ENCODE measurements at regions not wholly inside any gene's neighbourhood (a gene's known extent, or its start where the extent isn't known, plus 50 kb on each side); places are given as distances from the start of the nearest gene placed in this dataset.
A peak's percentile ranks its signal among the peaks of the same experiment; 100 is the strongest.

DNA sequence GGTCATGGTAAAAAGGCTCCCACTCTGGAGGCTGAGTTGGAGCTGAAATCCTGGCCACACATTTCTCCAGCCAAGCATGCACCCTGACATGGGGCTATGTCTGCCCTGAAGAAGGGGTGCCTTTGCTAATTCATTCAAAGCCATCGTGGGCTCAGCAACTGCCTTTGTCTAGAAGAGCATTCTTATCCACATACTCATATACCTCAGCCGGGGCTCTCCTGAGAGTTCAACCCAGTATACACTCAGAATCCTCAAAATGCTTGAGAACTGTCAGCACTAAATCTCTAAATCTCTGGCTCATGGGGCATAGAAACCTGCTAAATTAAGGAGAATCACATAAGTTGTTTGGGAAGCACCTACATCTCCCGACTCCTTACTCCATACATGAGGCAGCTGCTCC lies 89.3 kb downstream of the MRPL32 start:
- H3K4me3 ChIP-seq (replicated peaks; ENCODE audit: low read depth, low read length): no peak overlapping the region
- no peak for DNase-seq (ENCODE audit: extremely low read depth, low read depth)
- no peak for TF ChIP-seq CTCF (IDR thresholded peaks at IDR 0.05; ENCODE audit: low read depth, low read length, missing control alignments)

- TF ChIP-seq CTCF (IDR thresholded peaks at IDR 0.05; ENCODE audit: low read depth, low read length, missing control alignments): no peak
- no peak overlapping the region for H3K4me3 ChIP-seq (replicated peaks; ENCODE audit: low read depth, low read length)
- DNase-seq (ENCODE audit: extremely low read depth, low read depth): no peak
These were observed 89.8 kb downstream of the MRPL32 start for GRCh38 chr7:43022008-43022407.

GRCh38 chr7:43033369-43033768 lies 79.1 kb upstream of the HECW1 start:
- no peak for TF ChIP-seq CTCF (IDR thresholded peaks at IDR 0.05; ENCODE audit: low read depth, low read length, missing control alignments)
- no peak overlapping the region for H3K4me3 ChIP-seq (replicated peaks; ENCODE audit: low read depth, low read length)
- DNase-seq (ENCODE audit: extremely low read depth, low read depth): no peak

GRCh38 chr7:43034535-43035002 lies 77.9 kb upstream of the HECW1 start:
- DNase-seq (ENCODE audit: extremely low read depth, low read depth): no peak
- no peak for TF ChIP-seq CTCF (IDR thresholded peaks at IDR 0.05; ENCODE audit: low read depth, low read length, missing control alignments)
- H3K4me3 ChIP-seq (replicated peaks; ENCODE audit: low read depth, low read length): no peak overlapping the region

DNA sequence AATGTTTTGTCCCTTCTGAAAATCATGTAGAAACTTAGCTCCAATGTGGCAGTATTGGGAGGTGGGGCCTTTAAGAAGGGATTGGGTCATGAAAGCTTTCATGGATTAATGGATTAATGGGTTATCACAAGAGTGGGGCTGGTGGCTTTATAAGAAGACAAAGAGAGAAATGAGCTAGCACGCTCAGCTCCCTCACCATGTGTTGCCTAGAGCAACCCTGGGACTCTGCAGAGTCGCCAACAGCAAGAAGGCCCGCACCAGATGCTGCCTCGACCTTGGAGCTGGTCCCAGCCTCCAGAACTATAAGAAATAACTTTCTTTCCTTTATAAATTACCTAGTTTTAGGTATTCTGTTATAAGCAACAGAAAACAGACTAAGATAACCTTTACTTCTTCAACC lies 74.9 kb upstream of the HECW1 start:
- no peak overlapping the region for H3K4me3 ChIP-seq (replicated peaks; ENCODE audit: low read depth, low read length)
- no peak for TF ChIP-seq CTCF (IDR thresholded peaks at IDR 0.05; ENCODE audit: low read depth, low read length, missing control alignments)
- no peak for DNase-seq (ENCODE audit: extremely low read depth, low read depth)

DNA sequence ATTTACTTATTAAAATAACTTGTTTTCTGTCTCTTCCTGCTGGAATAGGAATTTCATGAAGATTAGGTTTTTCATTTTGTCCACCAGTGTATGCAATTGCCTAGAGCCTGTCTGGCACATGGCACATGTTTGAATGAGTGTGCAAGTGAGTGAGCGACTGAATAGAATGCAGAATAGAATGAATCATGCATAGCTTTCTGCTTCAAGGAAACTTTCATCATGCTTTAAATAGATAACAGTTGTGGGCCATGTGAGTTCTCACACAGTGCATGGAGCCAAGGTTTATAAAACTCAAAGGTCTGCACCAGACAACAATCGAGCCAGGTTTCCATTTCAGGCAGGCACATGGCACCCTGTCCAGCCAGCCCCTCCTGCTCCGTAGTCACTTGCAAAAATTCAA lies 74.2 kb upstream of the HECW1 start:
- DNase-seq (ENCODE audit: extremely low read depth, low read depth): peak; percentile 75
- no peak for TF ChIP-seq CTCF (IDR thresholded peaks at IDR 0.05; ENCODE audit: low read depth, low read length, missing control alignments)
- H3K4me3 ChIP-seq (replicated peaks; ENCODE audit: low read depth, low read length): no peak overlapping the region

DNA sequence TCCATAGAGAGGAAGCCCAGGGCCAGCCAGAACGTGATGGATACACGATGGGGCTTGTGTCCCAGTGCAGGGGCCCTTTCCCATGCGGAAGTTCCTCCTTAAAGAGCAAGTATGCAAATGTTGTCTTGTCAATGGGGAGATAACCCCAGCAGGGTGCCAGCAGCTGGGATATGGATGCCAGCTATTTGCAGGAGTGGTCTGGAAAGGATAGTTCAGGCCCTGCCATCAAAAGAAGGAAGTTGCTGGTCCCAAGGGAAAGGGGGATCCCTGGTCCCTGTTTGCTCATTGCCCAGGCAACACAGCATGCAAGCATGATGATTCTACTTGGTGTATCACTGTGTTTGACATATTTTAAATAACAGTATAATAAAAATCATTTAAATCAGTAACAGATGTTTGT lies 73.1 kb upstream of the HECW1 start:
- TF ChIP-seq CTCF (IDR thresholded peaks at IDR 0.05; ENCODE audit: low read depth, low read length, missing control alignments): no peak
- peak; percentile 21 for DNase-seq (ENCODE audit: extremely low read depth, low read depth)
- no peak overlapping the region for H3K4me3 ChIP-seq (replicated peaks; ENCODE audit: low read depth, low read length)

Data from HFF-Myc (cell line).